ENCODE measurements at regions not wholly inside any gene's neighbourhood (a gene's known extent, or its start where the extent isn't known, plus 50 kb on each side); places are given as distances from the start of the nearest gene placed in this dataset.

- no peak overlapping the region for H2BK120ac ChIP-seq (ENCODE audit: low read depth, low read length, poor library complexity, severe bottlenecking)
- no peak overlapping the region for H3K23ac ChIP-seq (ENCODE audit: insufficient read length, low read depth, low read length)
- no peak overlapping the region for H3K4ac ChIP-seq (ENCODE audit: low read depth, low read length)
- Mint-ChIP-seq H3K27me3 (ENCODE audit: low read depth) (peaks cover 10% of the 10 kb centered on the region), H3K4me1 (peaks cover 14 to 19% of the 10 kb centered on the region in 2 experiments), H3K9me3 (no peaks in the 10 kb centered on the region), H3K36me3 (ENCODE audit: insufficient read depth in 1 of 3, low read depth in 3 of 3) (no peaks in the 10 kb centered on the region), H3K27ac (no peak overlapping the region), H3K4me3 (no peak overlapping the region)
- DNase-seq: no peak
- no peaks in the 10 kb centered on the region for H3K9me3 ChIP-seq (ENCODE audit: control insufficient read depth, low read depth, low read length)
- H3K79me2 ChIP-seq (ENCODE audit: insufficient read depth, low read length): no peaks in the 10 kb centered on the region
- H2BK15ac ChIP-seq (ENCODE audit: low read depth, low read length): no peak overlapping the region
- H3K4me1 ChIP-seq (ENCODE audit: insufficient read depth, low read length): no peaks in the 10 kb centered on the region
- H3K14ac ChIP-seq (ENCODE audit: insufficient read depth, low read length): no peak overlapping the region
- no peak overlapping the region for H4K91ac ChIP-seq (ENCODE audit: insufficient read length, low read depth, low read length)
- no peak overlapping the region for H2BK5ac ChIP-seq (ENCODE audit: insufficient read length, low read length)
- H4K5ac ChIP-seq (ENCODE audit: insufficient read length, low read depth, low read length): no peak overlapping the region
- no peak overlapping the region for H3K27ac ChIP-seq (ENCODE audit: insufficient read length, low read depth, low read length)
- H3T11ph ChIP-seq (ENCODE audit: low read length): no peak overlapping the region
- H3K56ac ChIP-seq (ENCODE audit: insufficient read length, low read depth, low read length): no peak overlapping the region
- H3K9ac ChIP-seq (ENCODE audit: extremely low read depth, insufficient read length, low read length): no peak overlapping the region
- H4K8ac ChIP-seq (replicated peaks; ENCODE audit: insufficient read length, low read depth, low read length): no peak overlapping the region
- no peaks in the 10 kb centered on the region for H3K79me1 ChIP-seq (ENCODE audit: insufficient read depth, low read depth, low read length, poor library complexity, severe bottlenecking)
- H2AK5ac ChIP-seq (ENCODE audit: insufficient read length, low read length): no peak overlapping the region
- no peak overlapping the region for H3K4me2 ChIP-seq (ENCODE audit: insufficient read depth, insufficient read length, low read length)
- H3K27me3 ChIP-seq (ENCODE audit: insufficient read depth, low read length): no peaks in the 10 kb centered on the region; the same call in 1 of the 2 replicates
- no peak overlapping the region for H2AFZ ChIP-seq (ENCODE audit: low read length)
- TF ChIP-seq, protein P1, sequence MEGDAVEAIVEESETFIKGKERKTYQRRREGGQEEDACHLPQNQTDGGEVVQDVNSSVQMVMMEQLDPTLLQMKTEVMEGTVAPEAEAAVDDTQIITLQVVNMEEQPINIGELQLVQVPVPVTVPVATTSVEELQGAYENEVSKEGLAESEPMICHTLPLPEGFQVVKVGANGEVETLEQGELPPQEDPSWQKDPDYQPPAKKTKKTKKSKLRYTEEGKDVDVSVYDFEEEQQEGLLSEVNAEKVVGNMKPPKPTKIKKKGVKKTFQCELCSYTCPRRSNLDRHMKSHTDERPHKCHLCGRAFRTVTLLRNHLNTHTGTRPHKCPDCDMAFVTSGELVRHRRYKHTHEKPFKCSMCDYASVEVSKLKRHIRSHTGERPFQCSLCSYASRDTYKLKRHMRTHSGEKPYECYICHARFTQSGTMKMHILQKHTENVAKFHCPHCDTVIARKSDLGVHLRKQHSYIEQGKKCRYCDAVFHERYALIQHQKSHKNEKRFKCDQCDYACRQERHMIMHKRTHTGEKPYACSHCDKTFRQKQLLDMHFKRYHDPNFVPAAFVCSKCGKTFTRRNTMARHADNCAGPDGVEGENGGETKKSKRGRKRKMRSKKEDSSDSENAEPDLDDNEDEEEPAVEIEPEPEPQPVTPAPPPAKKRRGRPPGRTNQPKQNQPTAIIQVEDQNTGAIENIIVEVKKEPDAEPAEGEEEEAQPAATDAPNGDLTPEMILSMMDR (conservative IDR thresholded peaks at IDR 0.05): no peak
- H2BK12ac ChIP-seq (ENCODE audit: insufficient read length, low read depth, low read length): no peak overlapping the region
- no peak overlapping the region for H2BK20ac ChIP-seq (ENCODE audit: low read depth, low read length, poor library complexity, severe bottlenecking)
- no peak overlapping the region for H3K18ac ChIP-seq (ENCODE audit: insufficient read length, low read depth, low read length)
- no peaks in the 10 kb centered on the region for H3K23me2 ChIP-seq (ENCODE audit: insufficient read length, low read depth, low read length, poor library complexity, severe bottlenecking)
- no CpG with 5 or more reads among the region's 9 CpGs for WGBS (ENCODE audit: extremely low coverage, insufficient read length, low lambda C conversion rate)
- no peaks in the 10 kb centered on the region for H4K20me1 ChIP-seq (ENCODE audit: control insufficient read depth, insufficient read depth, insufficient read length)
Measured at GRCh38 chr11:134901955-134902918, 490.2 kb upstream of the B3GAT1 start.
